Brain microvascular endothelial cell (primary cell): ENCODE measurements at regions not wholly inside any gene's neighbourhood (a gene's known extent, or its start where the extent isn't known, plus 50 kb on each side); places are given as distances from the start of the nearest gene placed in this dataset.

Source experiments
- DNase-seq: peaks from one replicate; pipeline ENCODE4 v3.0.0-alpha.2; 2020
- H3K27ac ChIP-seq: fragments of 250-450 bp; sonication (Bioruptor Pico); 2 replicates; pipeline ENCODE4 v1.5.1; 2020; ENCODE audit warnings: mild to moderate bottlenecking, moderate library complexity
- H3K27me3 ChIP-seq: fragments of 250-450 bp; sonication (Bioruptor Pico); replicated peaks from 2 replicates; pipeline ENCODE4 v1.5.1; 2020; ENCODE audit warnings: mild to moderate bottlenecking
- H3K36me3 ChIP-seq: fragments of 250-450 bp; sonication (Bioruptor Pico); replicated peaks from 2 replicates; pipeline ENCODE4 v1.5.1; 2020; ENCODE audit warnings: mild to moderate bottlenecking
- H3K4me3 ChIP-seq: 2 replicates; pipeline ENCODE4 v1.5.1; 2011; ENCODE audit warnings: low read depth, mild to moderate bottlenecking, control low read depth, low read length, moderate library complexity
- CTCF ChIP-seq: IDR thresholded peaks from 2 replicates; pipeline ENCODE4 v1.5.1; 2011; ENCODE audit warnings: low read depth, mild to moderate bottlenecking, moderate library complexity, low read length, control low read depth, inconsistent platforms; ENCODE audit errors: missing control alignments
- in situ Hi-C: cut with HindIII; loops from 2 replicates; pipeline ENCODE4 v1.10.0; 2017; ENCODE audit warnings: low sequenced_read_pairs, low pct_ligation_motif_present

- in situ Hi-C loops: no loop called here
- H3K27me3 ChIP-seq: no peaks in the 10 kb centered on the region
- no peak overlapping the region for H3K4me3 ChIP-seq
- no peak for TF ChIP-seq CTCF
- H3K27ac ChIP-seq: no peak overlapping the region
- no peak for DNase-seq
- H3K36me3 ChIP-seq: no peaks in the 10 kb centered on the region
Measured at GRCh38 chr1:82819234-82819633, 1018.5 kb downstream of the ADGRL2 start.

GRCh38 chr1:82818586-82818985 is 1017.9 kb downstream of the ADGRL2 start:
- no peak for TF ChIP-seq CTCF
- DNase-seq: no peak

GRCh38 chr1:82813386-82813785 is 1012.7 kb downstream of the ADGRL2 start:
- no peaks in the 10 kb centered on the region for H3K27me3 ChIP-seq
- DNase-seq: no peak
- no peaks in the 10 kb centered on the region for H3K36me3 ChIP-seq
- H3K27ac ChIP-seq: no peak overlapping the region
- in situ Hi-C loops: no loop called here
- no peak for TF ChIP-seq CTCF
- no peak overlapping the region for H3K4me3 ChIP-seq

More at GRCh38 chr1:82818586-82818985, 1017.9 kb downstream of the ADGRL2 start:
- in situ Hi-C loops: no loop called here
- Histone ChIP-seq H3K36me3 (no peaks in the 10 kb centered on the region), H3K27ac (no peak overlapping the region), H3K27me3 (no peaks in the 10 kb centered on the region), H3K4me3 (no peak overlapping the region)

GRCh38 chr1:82810601-82811000 is 1009.9 kb downstream of the ADGRL2 start:
- Histone ChIP-seq H3K27me3 (no peaks in the 10 kb centered on the region), H3K4me3 (no peak overlapping the region), H3K36me3 (no peaks in the 10 kb centered on the region), H3K27ac (no peak overlapping the region)
- in situ Hi-C loops: no loop called here
- no peak for DNase-seq
- TF ChIP-seq CTCF: no peak

- DNase-seq: no peak
- Histone ChIP-seq H3K27ac (no peak overlapping the region), H3K36me3 (no peaks in the 10 kb centered on the region), H3K4me3 (no peak overlapping the region), H3K27me3 (no peaks in the 10 kb centered on the region)
- in situ Hi-C loops: no loop called here
- no peak for TF ChIP-seq CTCF
Measured at GRCh38 chr1:82807563-82807962, 1006.8 kb downstream of the ADGRL2 start.

GRCh38 chr1:82806133-82806532 is 1005.4 kb downstream of the ADGRL2 start:
- in situ Hi-C loops: no loop called here
- no peak overlapping the region for H3K4me3 ChIP-seq
- TF ChIP-seq CTCF: no peak

More at GRCh38 chr1:82806133-82806532, 1005.4 kb downstream of the ADGRL2 start:
- H3K27ac ChIP-seq: no peak overlapping the region
- no peaks in the 10 kb centered on the region for H3K27me3 ChIP-seq
- no peaks in the 10 kb centered on the region for H3K36me3 ChIP-seq
- no peak for DNase-seq
